ENCODE measurements at regions not wholly inside any gene's neighbourhood (a gene's known extent, or its start where the extent isn't known, plus 50 kb on each side); places are given as distances from the start of the nearest gene placed in this dataset.

- TF ChIP-seq CTCF (IDR thresholded peaks at IDR 0.05; ENCODE audit: borderline replicate concordance, insufficient read depth, low read depth, low read length), result no peak
- H3K4me3 ChIP-seq (ENCODE audit: low read depth, low read length), result no peak overlapping the region
Observed at GRCh38 chr21:38570596-38570995, 72.3 kb upstream of the ERG start.

- no peak overlapping the region for H3K4me3 ChIP-seq (ENCODE audit: low read depth, low read length)
- no peak for TF ChIP-seq CTCF (IDR thresholded peaks at IDR 0.05; ENCODE audit: borderline replicate concordance, insufficient read depth, low read depth, low read length)
Observed at GRCh38 chr21:38574895-38575575, 76.8 kb upstream of the ERG start.

- H3K4me3 ChIP-seq (ENCODE audit: low read depth, low read length), result no peak overlapping the region
- TF ChIP-seq CTCF (IDR thresholded peaks at IDR 0.05; ENCODE audit: borderline replicate concordance, insufficient read depth, low read depth, low read length), result no peak
Observed at GRCh38 chr21:38577887-38578286, 79.6 kb upstream of the ERG start.

GRCh38 chr21:38590449-38591217 lies 92.4 kb upstream of the ERG start:
- no peak for TF ChIP-seq CTCF (IDR thresholded peaks at IDR 0.05; ENCODE audit: borderline replicate concordance, insufficient read depth, low read depth, low read length)
- H3K4me3 ChIP-seq (ENCODE audit: low read depth, low read length), result no peak overlapping the region

- no peak for TF ChIP-seq CTCF (IDR thresholded peaks at IDR 0.05; ENCODE audit: borderline replicate concordance, insufficient read depth, low read depth, low read length)
- no peak overlapping the region for H3K4me3 ChIP-seq (ENCODE audit: low read depth, low read length)
Observed at GRCh38 chr21:38591218-38591537, 92.9 kb upstream of the ERG start.

- TF ChIP-seq CTCF (IDR thresholded peaks at IDR 0.05; ENCODE audit: borderline replicate concordance, insufficient read depth, low read depth, low read length), result no peak
- H3K4me3 ChIP-seq (ENCODE audit: low read depth, low read length), result no peak overlapping the region
Observed at GRCh38 chr21:38596264-38597042, 98.2 kb upstream of the ERG start.
